Activated CD4-positive, alpha-beta T cell treated with anti-CD3 and anti-CD28 coated beads for 36 hours (primary cell): ENCODE measurements at regions not wholly inside any gene's neighbourhood (a gene's known extent, or its start where the extent isn't known, plus 50 kb on each side); places are given as distances from the start of the nearest gene placed in this dataset.

ENCODE experiments used
- ATAC-seq: fragments of 200-7000 bp; cut with Tn5 transposase; one replicate; pipeline ENCODE4 v1.10.0; 2021; ENCODE audit warnings: mild to moderate bottlenecking, moderate library complexity
- CTCF ChIA-PET: fragments of 350-600 bp; sonication (Branson Sonifier 250); formaldehyde crosslinking; loops from one replicate; lab custom pipeline; 2021; ENCODE audit warnings: antibody characterized with exemption; lab: Charles Lee
- POLR2A ChIA-PET: fragments of 350-600 bp; sonication (Branson Sonifier 250); formaldehyde crosslinking; loops from one replicate; lab custom pipeline; 2021; ENCODE audit warnings: antibody characterized with exemption, inconsistent platforms; lab: Charles Lee
- DNase-seq: peaks from one replicate; pipeline ENCODE4 v3.0.0-alpha.2; 2020
- H3K27ac Mint-ChIP-seq: one replicate; pipeline ENCODE4 v1.8.0; 2021; ENCODE audit warnings: mixed read lengths
- H3K27me3 Mint-ChIP-seq: one replicate; pipeline ENCODE4 v1.8.0; 2021; ENCODE audit warnings: mixed read lengths
- H3K36me3 Mint-ChIP-seq: one replicate; pipeline ENCODE4 v1.8.0; 2021; ENCODE audit warnings: low read depth, mixed read lengths
- H3K4me1 Mint-ChIP-seq: one replicate; pipeline ENCODE4 v1.8.0; 2021; ENCODE audit warnings: mixed read lengths
- H3K4me3 Mint-ChIP-seq: one replicate; pipeline ENCODE4 v1.8.0; 2021; ENCODE audit warnings: mild to moderate bottlenecking, moderate library complexity, mixed read lengths
- H3K9me3 Mint-ChIP-seq: one replicate; pipeline ENCODE4 v1.8.0; 2021; ENCODE audit warnings: low read depth, mixed read lengths
- intact Hi-C, 2 experiments: fragments of 100-400 bp; cut with DNase I in 1 of 2; cut with micrococcal nuclease in 1 of 2; formaldehyde crosslinking; loops; one replicate each; pipeline versions ENCODE4 v1.14.2 to v1.15.1; 2022 to 2024; cut with DNase I, micrococcal nuclease

DNA sequence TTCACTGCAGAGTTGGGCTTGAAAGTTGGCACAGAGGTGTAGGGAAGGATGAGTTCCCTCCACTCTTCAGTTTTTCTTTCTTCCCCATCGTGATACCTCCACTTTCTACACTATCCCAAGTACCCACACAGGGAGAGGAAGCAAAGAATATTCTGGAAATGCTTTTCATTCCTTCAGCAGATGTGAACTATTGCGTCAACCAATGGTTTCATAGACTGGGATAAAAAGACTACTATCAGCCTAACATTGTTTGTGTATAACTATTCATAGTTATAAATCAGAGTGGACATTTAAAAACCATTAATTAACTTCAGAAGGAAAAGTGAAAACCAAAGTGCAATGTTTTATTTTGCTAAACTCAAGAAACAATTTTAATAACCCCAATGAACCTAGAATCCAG, 63.6 kb upstream of the MAMDC2 start:
- Mint-ChIP-seq H3K4me1 (no peaks in the 10 kb centered on the region), H3K9me3 (no peaks in the 10 kb centered on the region), H3K27me3 (peaks cover 24% of the 10 kb centered on the region), H3K4me3 (no peak overlapping the region), H3K27ac (no peak overlapping the region), H3K36me3 (no peaks in the 10 kb centered on the region)
- no peak for DNase-seq
- intact Hi-C loops, result no loop called here
- ChIA-PET POLR2A (no interaction called here), CTCF (no interaction called here)
- ATAC-seq, result no peak

DNA sequence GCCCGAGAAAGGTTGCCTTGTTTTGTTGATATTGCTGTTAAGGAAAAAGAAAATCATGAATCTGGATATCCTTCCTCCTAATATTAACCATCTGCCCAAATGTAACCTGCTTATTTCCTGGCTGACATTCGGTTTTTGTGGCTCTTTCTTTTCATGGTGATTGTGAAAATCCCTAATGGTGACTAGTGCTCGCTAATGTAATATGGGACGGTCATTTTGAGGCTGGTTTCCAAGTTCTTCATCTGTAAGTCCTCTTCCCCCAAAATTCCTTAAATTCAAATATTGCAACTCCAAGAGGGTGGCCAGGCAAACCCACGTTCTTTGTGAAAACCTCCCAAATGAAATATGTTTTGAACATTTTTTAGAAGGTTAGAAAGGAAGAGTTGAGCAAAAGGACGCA, 63.1 kb upstream of the MAMDC2 start:
- no peak for DNase-seq
- ChIA-PET POLR2A (no interaction called here), CTCF (no interaction called here)
- no peaks in the 10 kb centered on the region for H3K36me3 Mint-ChIP-seq
- no peak for ATAC-seq
- no peak overlapping the region for H3K27ac Mint-ChIP-seq
- H3K9me3 Mint-ChIP-seq, result no peaks in the 10 kb centered on the region
- H3K4me1 Mint-ChIP-seq, result no peaks in the 10 kb centered on the region
- H3K4me3 Mint-ChIP-seq, result no peak overlapping the region
- H3K27me3 Mint-ChIP-seq, result peaks cover 22% of the 10 kb centered on the region
- intact Hi-C loops, result no loop called here

DNA sequence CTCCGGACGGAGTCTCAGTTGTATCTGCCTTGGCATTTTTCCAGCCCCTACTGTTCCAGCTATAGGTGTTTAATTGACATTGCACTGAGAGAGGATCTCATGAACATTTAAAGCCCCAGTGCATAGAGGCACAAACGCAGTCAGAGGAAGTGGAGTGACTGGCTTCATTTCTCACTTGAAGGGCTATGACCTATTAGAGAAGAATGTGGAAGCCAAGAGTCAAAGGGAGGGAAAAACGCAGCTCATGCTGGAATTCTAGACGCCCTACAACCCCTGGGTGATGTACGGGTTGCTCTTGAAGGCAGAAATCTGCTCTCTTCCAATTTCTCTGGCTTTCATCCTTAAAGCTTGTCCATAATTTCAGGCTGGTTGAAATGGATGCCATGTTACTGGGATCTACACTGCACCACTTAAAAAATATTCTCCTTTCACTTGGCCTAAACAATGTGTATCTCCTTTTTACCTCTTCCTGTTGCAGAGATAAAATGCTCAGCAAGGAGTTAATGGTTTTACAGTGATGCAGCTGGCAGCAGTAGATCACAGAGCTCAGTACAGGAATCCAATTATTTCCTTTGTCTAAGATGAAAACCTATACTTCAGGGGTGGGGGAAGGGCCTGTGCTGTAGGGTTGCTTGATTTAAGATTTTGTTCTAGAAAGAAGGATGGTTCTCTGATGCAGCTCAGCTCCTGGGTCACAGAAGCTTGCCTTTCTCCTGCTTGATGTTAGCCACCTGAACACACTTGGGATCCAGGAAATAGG, 61.8 kb upstream of the MAMDC2 start:
- Mint-ChIP-seq H3K9me3 (no peaks in the 10 kb centered on the region), H3K4me3 (no peak overlapping the region), H3K36me3 (no peaks in the 10 kb centered on the region), H3K27me3 (peaks cover 19% of the 10 kb centered on the region), H3K4me1 (no peaks in the 10 kb centered on the region), H3K27ac (no peak overlapping the region)
- ChIA-PET CTCF (interaction anchor here (0.7 to 1.2 kb wide), 4 partner anchors 10 to 131 kb away, joined by 3 to 4 read pairs (median 4); no protein-coding TSS in a partner anchor), POLR2A (no interaction called here)
- no peak for ATAC-seq
- no peak for DNase-seq
- intact Hi-C loops, result no loop called here

DNA sequence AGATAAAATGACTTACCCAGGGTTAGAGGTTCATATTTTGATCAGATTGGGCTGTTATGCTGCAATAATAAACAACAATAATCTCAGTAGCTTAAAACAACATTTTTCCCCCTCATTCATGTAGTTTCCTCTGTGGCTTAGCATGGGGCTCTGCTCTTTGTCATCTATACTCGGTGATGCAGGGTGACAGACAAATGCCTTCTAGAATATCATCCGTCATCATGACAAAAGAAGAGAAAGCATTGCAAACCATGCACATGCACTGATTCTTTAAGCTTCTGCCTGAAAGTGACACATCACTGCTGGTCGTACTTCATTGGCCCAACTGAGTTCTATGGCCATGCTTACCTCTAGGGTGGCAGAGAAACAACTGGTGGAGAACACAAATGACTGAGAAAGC, 58.8 kb upstream of the MAMDC2 start:
- no peaks in the 10 kb centered on the region for H3K36me3 Mint-ChIP-seq
- no peak overlapping the region for H3K27ac Mint-ChIP-seq
- no peak overlapping the region for H3K4me3 Mint-ChIP-seq
- H3K27me3 Mint-ChIP-seq, result peaks cover 25% of the 10 kb centered on the region
- intact Hi-C loops, result no loop called here
- H3K4me1 Mint-ChIP-seq, result no peaks in the 10 kb centered on the region
- ATAC-seq, result no peak
- CTCF ChIA-PET, result interaction anchor here (0.6 to 1.7 kb wide), 4 partner anchors 13 to 794 kb away, joined by 3 to 6 read pairs (median 4); no protein-coding TSS in a partner anchor
- POLR2A ChIA-PET, result no interaction called here
- H3K9me3 Mint-ChIP-seq, result no peaks in the 10 kb centered on the region
- DNase-seq, result no peak

DNA sequence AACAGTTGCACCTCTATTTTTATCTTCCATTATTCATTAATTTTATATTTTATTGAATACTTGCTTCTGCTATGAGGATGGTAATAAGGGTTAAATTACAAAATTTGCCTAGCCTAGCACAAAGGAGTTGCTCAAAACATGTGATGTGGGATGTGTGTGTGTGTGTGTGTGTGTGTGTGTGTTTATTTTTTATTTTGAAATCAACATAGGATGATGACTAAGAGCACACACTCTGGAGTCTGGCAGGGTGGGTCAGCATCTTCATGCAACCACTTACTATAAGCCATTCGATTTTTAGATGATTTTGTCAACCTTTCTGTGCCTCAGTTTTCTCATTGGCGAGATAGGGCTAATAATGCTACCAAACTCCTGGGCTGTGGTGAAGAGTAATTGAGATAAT, 57.7 kb upstream of the MAMDC2 start:
- intact Hi-C loops, result no loop called here
- Mint-ChIP-seq H3K36me3 (no peaks in the 10 kb centered on the region), H3K27me3 (peaks cover 25% of the 10 kb centered on the region), H3K4me1 (no peaks in the 10 kb centered on the region), H3K9me3 (no peaks in the 10 kb centered on the region), H3K4me3 (no peak overlapping the region), H3K27ac (no peak overlapping the region)
- ChIA-PET CTCF (no interaction called here), POLR2A (no interaction called here)
- DNase-seq (no peak), ATAC-seq (no peak)

DNA sequence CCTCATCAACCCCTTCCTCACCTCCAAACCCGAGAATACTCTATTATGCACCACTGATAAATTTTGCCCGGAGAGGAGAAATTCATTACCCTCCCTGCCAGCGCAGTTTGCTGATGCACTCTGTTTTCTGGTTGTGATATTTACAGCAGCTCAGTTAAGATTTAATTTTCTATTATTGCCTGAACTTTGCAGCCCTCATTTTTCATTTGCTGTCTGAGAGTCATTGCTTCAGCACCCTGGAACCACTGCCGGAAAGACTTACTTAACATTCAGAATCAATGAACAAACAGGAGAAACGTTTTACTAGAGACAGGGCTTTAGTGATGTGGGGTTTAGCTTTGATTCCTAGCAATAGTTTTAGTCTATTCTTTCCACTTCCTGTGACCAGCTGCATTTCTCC, 56.7 kb upstream of the MAMDC2 start:
- ChIA-PET POLR2A (no interaction called here), CTCF (interaction anchor here (0.7 kb wide), 1 partner anchor 909 kb away, joined by 3 read pairs; no protein-coding TSS in a partner anchor)
- intact Hi-C loops, result no loop called here
- DNase-seq (no peak), ATAC-seq (no peak)
- no peaks in the 10 kb centered on the region for H3K4me1 Mint-ChIP-seq
- no peak overlapping the region for H3K4me3 Mint-ChIP-seq
- H3K9me3 Mint-ChIP-seq, result no peaks in the 10 kb centered on the region
- no peak overlapping the region for H3K27ac Mint-ChIP-seq
- peaks cover 29% of the 10 kb centered on the region for H3K27me3 Mint-ChIP-seq
- no peaks in the 10 kb centered on the region for H3K36me3 Mint-ChIP-seq

DNA sequence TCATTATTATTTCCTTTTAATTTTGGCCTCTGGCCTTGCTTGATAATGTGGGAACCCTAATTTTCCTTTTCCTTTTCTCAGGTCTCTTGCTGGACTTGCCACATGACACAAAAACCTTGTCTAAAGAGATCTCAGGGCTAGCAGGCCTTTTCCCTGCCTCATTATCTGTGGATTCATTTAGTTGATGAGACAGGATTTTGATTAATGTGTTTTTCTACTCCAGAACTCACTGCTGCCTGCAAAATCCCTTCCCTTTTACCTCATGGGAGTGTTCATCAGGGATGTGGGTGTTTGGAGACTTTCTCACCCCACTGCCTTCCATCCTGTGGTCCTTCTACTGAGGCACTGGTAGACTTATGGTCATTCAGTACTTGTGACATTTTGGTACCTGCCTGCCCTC, 56.2 kb upstream of the MAMDC2 start:
- H3K27me3 Mint-ChIP-seq, result peaks cover 30% of the 10 kb centered on the region
- POLR2A ChIA-PET, result no interaction called here
- H3K36me3 Mint-ChIP-seq, result no peaks in the 10 kb centered on the region
- H3K27ac Mint-ChIP-seq, result no peak overlapping the region
- H3K4me1 Mint-ChIP-seq, result no peaks in the 10 kb centered on the region
- DNase-seq (no peak), ATAC-seq (no peak)
- H3K9me3 Mint-ChIP-seq, result no peaks in the 10 kb centered on the region
- intact Hi-C loops, result no loop called here
- H3K4me3 Mint-ChIP-seq, result no peak overlapping the region
- CTCF ChIA-PET, result interaction anchor here (0.7 kb wide), 1 partner anchor 910 kb away, joined by 3 read pairs; no protein-coding TSS in a partner anchor

DNA sequence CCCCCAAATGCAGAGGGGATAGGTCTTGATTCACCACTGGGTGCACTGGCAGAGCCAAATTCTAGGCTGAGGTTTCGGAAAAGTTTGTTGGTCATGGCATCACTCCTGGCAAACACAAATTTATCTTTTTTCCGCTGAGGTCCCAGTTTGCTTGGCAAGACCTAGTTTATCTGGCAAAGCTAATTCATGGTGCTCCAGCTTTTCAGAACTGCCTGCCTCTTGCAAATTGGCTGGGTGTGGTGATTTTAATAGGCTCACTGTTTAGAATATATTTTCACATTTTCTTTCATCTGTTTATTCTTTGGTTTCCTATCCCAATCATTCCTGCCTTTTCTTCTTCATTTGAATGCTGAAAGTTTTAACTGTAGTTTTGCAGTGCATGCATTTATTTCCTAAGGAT, 50.5 kb upstream of the MAMDC2 start:
- Mint-ChIP-seq H3K9me3 (no peaks in the 10 kb centered on the region), H3K36me3 (no peaks in the 10 kb centered on the region), H3K27ac (no peak overlapping the region), H3K4me1 (no peaks in the 10 kb centered on the region), H3K27me3 (peaks cover 19% of the 10 kb centered on the region), H3K4me3 (no peak overlapping the region)
- POLR2A ChIA-PET, result no interaction called here
- intact Hi-C loops, result no loop called here
- ATAC-seq (no peak), DNase-seq (no peak)
- CTCF ChIA-PET, result interaction anchor here (1.5 kb wide), 1 partner anchor 118 kb away, joined by 4 read pairs; no protein-coding TSS in a partner anchor
